CD4-positive, alpha-beta T cell (primary cell): ENCODE measurements at regions not wholly inside any gene's neighbourhood (a gene's known extent, or its start where the extent isn't known, plus 50 kb on each side); places are given as distances from the start of the nearest gene placed in this dataset.

ENCODE experiments used
- ATAC-seq: fragments of 200-7000 bp; cut with Tn5 transposase; one replicate; pipeline ENCODE4 v1.10.0; 2022; ENCODE audit warnings: mild to moderate bottlenecking; ENCODE audit not compliant: poor library complexity
- CTCF ChIA-PET: fragments of 350-600 bp; sonication (Branson Sonifier 250); formaldehyde crosslinking; loops from one replicate; lab custom pipeline; 2021; ENCODE audit warnings: antibody characterized with exemption, inconsistent platforms; lab: Charles Lee
- POLR2A ChIA-PET: fragments of 350-600 bp; sonication (Branson Sonifier 250); formaldehyde crosslinking; loops from one replicate; lab custom pipeline; 2021; ENCODE audit warnings: antibody characterized with exemption, inconsistent platforms; lab: Charles Lee
- DNase-seq, 14 experiments: peaks; one replicate each; pipeline ENCODE4 v3.0.0-alpha.2; 2013 to 2020; ENCODE audit warnings: mixed read lengths in 2 of 14
- H3K27ac ChIP-seq, 2 donors: one replicate each; pipeline versions ENCODE4 v1.5.1 to v1.7.0; 2013; ENCODE audit warnings: low read length in 2 of 2, low read depth in 1 of 2, mild to moderate bottlenecking in 1 of 2
- H3K27me3 ChIP-seq, 2 experiments: 1 replicate in 1 of 2; 2 replicates in 1 of 2; pipeline versions ENCODE4 v1.6.1 to v1.7.0; 2013; ENCODE audit warnings: low read length in 2 of 2, control low read depth in 1 of 2, mild to moderate bottlenecking in 1 of 2, moderate library complexity in 1 of 2; ENCODE audit not compliant: insufficient read depth in 2 of 2, control insufficient read depth in 1 of 2
- H3K36me3 ChIP-seq: one replicate; pipeline ENCODE4 v1.6.1; 2013; ENCODE audit warnings: low read length, control low read depth; ENCODE audit not compliant: insufficient read depth
- H3K4me1 ChIP-seq: one replicate; pipeline ENCODE4 v1.6.1; 2013; ENCODE audit warnings: low read length, control low read depth; ENCODE audit not compliant: insufficient read depth
- H3K4me3 ChIP-seq: one replicate; pipeline ENCODE4 v1.5.1; 2013; ENCODE audit warnings: mild to moderate bottlenecking, low read length, moderate library complexity
- H3K9me3 ChIP-seq, 2 experiments: 1 replicate in 1 of 2; 2 replicates in 1 of 2; pipeline versions ENCODE4 v1.6.1 to v1.7.0; 2013; ENCODE audit warnings: low read length in 2 of 2, mild to moderate bottlenecking in 2 of 2, control low read depth in 1 of 2, moderate library complexity in 1 of 2; ENCODE audit not compliant: control insufficient read depth in 1 of 2, insufficient read depth in 1 of 2
- H3K27ac Mint-ChIP-seq: one replicate; pipeline ENCODE4 v1.8.0; 2020; ENCODE audit warnings: mixed read lengths
- H3K27me3 Mint-ChIP-seq: one replicate; pipeline ENCODE4 v1.8.0; 2021; ENCODE audit warnings: mixed read lengths
- H3K36me3 Mint-ChIP-seq: one replicate; pipeline ENCODE4 v1.8.0; 2021; ENCODE audit warnings: low read depth, mixed read lengths
- H3K4me1 Mint-ChIP-seq: one replicate; pipeline ENCODE4 v1.8.0; 2021; ENCODE audit warnings: low read depth, mixed read lengths
- H3K4me3 Mint-ChIP-seq: one replicate; pipeline ENCODE4 v1.8.0; 2020; ENCODE audit warnings: mild to moderate bottlenecking, mixed read lengths
- H3K9me3 Mint-ChIP-seq: one replicate; pipeline ENCODE4 v1.8.0; 2020; ENCODE audit warnings: mixed read lengths
- intact Hi-C, 2 experiments: fragments of 100-400 bp; cut with DNase I in 1 of 2; cut with micrococcal nuclease in 1 of 2; formaldehyde crosslinking; loops; one replicate each; pipeline versions ENCODE4 v1.15.1 to v1.9.0; 2023 to 2025; cut with DNase I, micrococcal nuclease
- TF ChIP-seq, protein P1 (sequence below): fragments of 200-600 bp; IDR thresholded peaks from one replicate; pipeline ENCODE4 v1.8.0; 2022; ENCODE audit warnings: antibody characterized with exemption, mild to moderate bottlenecking

DNA sequence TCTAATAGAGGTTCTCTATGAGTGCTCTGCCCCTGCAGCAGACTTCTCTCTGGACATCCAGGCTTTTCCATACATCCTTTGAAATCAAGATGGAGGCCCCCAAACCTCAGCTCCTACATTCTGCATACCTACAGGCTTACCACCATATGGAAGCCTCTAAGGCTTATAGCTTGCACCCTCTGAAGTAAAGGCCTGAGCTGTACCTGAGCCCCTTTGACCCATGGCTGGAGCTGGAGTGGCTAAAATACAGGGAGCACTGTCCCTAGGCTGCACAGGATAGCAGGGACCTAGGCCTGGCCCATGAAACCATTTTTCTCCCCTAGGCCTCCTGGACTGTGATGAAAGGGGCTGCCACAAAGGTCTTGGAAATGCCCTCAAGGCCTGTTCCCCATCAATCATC lies 1086.1 kb upstream of the MIR17HG start:
- H3K4me1 ChIP-seq: no peaks in the 10 kb centered on the region
- no peak overlapping the region for H3K27ac ChIP-seq
- peaks cover 0 to 6% of the 10 kb centered on the region in 2 experiments for H3K9me3 ChIP-seq
- no peaks in the 10 kb centered on the region for H3K4me1 Mint-ChIP-seq
- H3K27ac Mint-ChIP-seq: no peak overlapping the region
- no peak overlapping the region for H3K4me3 ChIP-seq
- H3K4me3 Mint-ChIP-seq: no peak overlapping the region
- intact Hi-C loops: no loop called here
- H3K36me3 Mint-ChIP-seq: no peaks in the 10 kb centered on the region
- H3K36me3 ChIP-seq: no peaks in the 10 kb centered on the region
- no peaks in the 10 kb centered on the region for H3K27me3 ChIP-seq
- DNase-seq (no peak), ATAC-seq (no peak)
- peaks cover 9% of the 10 kb centered on the region for H3K9me3 Mint-ChIP-seq
- TF ChIP-seq, protein P1, sequence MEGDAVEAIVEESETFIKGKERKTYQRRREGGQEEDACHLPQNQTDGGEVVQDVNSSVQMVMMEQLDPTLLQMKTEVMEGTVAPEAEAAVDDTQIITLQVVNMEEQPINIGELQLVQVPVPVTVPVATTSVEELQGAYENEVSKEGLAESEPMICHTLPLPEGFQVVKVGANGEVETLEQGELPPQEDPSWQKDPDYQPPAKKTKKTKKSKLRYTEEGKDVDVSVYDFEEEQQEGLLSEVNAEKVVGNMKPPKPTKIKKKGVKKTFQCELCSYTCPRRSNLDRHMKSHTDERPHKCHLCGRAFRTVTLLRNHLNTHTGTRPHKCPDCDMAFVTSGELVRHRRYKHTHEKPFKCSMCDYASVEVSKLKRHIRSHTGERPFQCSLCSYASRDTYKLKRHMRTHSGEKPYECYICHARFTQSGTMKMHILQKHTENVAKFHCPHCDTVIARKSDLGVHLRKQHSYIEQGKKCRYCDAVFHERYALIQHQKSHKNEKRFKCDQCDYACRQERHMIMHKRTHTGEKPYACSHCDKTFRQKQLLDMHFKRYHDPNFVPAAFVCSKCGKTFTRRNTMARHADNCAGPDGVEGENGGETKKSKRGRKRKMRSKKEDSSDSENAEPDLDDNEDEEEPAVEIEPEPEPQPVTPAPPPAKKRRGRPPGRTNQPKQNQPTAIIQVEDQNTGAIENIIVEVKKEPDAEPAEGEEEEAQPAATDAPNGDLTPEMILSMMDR: no peak
- H3K27me3 Mint-ChIP-seq: no peaks in the 10 kb centered on the region
- CTCF ChIA-PET: no interaction called here
- POLR2A ChIA-PET: no interaction called here

DNA sequence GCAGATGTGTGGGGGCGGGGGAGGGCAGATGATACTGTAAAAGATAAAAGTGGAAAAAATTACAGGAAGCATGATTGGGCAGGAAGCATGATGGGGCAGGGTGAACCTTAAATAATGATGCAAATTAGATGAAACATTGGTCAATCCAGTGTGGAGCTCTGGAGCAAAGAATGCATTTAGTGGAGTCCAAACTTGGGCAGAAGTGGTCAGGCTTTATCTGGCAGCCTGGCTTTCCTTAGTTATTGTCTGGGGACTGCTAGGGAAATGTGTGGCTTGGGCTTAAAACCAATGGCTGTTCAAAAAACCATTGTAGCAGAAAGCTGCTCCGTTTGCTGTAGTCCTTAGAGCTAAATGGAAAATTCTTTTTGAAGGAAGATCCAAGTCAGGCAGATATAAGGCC lies 1077.3 kb upstream of the MIR17HG start:
- no peaks in the 10 kb centered on the region for H3K27me3 Mint-ChIP-seq
- no peaks in the 10 kb centered on the region for H3K36me3 ChIP-seq
- intact Hi-C loops: no loop called here
- no peak overlapping the region for H3K27ac ChIP-seq
- H3K4me1 Mint-ChIP-seq: no peaks in the 10 kb centered on the region
- H3K27me3 ChIP-seq: no peaks in the 10 kb centered on the region
- no peak for DNase-seq
- H3K4me1 ChIP-seq: no peaks in the 10 kb centered on the region
- TF ChIP-seq, protein P1: no peak
- ChIA-PET POLR2A (no interaction called here), CTCF (no interaction called here)
- no peak for ATAC-seq
- no peak overlapping the region for H3K27ac Mint-ChIP-seq
- H3K4me3 ChIP-seq: no peak overlapping the region
- no peaks in the 10 kb centered on the region for H3K36me3 Mint-ChIP-seq
- no peak overlapping the region for H3K4me3 Mint-ChIP-seq
- H3K9me3 ChIP-seq: peaks cover 9 to 11% of the 10 kb centered on the region in 2 experiments
- peaks cover 6% of the 10 kb centered on the region for H3K9me3 Mint-ChIP-seq

DNA sequence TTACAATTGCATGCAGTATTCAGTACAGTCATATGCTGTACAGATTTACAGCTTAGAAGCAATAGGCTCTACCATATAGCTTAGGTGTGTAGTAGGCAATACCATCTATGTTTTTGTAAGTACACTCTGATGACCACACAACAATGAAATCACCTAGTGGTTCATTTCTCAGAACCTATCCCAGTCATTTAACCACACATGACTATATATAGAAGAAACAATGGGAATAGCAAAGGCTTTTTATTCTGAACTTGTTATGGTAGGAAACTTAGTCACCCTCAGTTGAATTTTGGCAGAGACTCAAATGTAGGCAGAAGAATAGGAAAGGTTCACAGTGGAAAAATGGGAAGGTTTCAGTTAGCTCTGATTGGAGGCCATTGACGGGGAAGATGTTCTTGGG lies 1075.1 kb upstream of the MIR17HG start:
- Histone ChIP-seq H3K36me3 (no peaks in the 10 kb centered on the region), H3K9me3 (peaks cover 9 to 11% of the 10 kb centered on the region in 2 experiments), H3K4me3 (no peak overlapping the region), H3K4me1 (no peaks in the 10 kb centered on the region), H3K27me3 (no peaks in the 10 kb centered on the region), H3K27ac (no peak overlapping the region)
- ChIA-PET POLR2A (no interaction called here), CTCF (no interaction called here)
- Mint-ChIP-seq H3K27ac (no peak overlapping the region), H3K4me1 (no peaks in the 10 kb centered on the region), H3K9me3 (peaks cover 6% of the 10 kb centered on the region), H3K36me3 (no peaks in the 10 kb centered on the region), H3K4me3 (no peak overlapping the region), H3K27me3 (no peaks in the 10 kb centered on the region)
- ATAC-seq: no peak
- TF ChIP-seq, protein P1: no peak
- intact Hi-C loops: no loop called here
- DNase-seq: no peak
